GM18909 (cell line): ENCODE measurements at regions not wholly inside any gene's neighbourhood (a gene's known extent, or its start where the extent isn't known, plus 50 kb on each side); places are given as distances from the start of the nearest gene placed in this dataset.
"Not testable (repeated sequence)": the region's sequence is repeated elsewhere in the genome, so short reads cannot be mapped to it uniquely, and the experiment has no call there.

Source experiments
- ATAC-seq: cut with Tn5 transposase; IDR thresholded peaks from one replicate; pipeline ENCODE4 v1.9.1; 2021; ENCODE audit warnings: mild to moderate bottlenecking; ENCODE audit not compliant: unreplicated experiment, poor library complexity

- not testable (repeated sequence) for ATAC-seq
Measured at GRCh38 chr2:78758765-78759164, 266.7 kb upstream of the REG3G start.

- ATAC-seq, result no peak
Measured at GRCh38 chr2:78766459-78766858, 259.0 kb upstream of the REG3G start.

- ATAC-seq, result no peak
Measured at GRCh38 chr2:78768016-78768415, 257.5 kb upstream of the REG3G start.

GRCh38 chr2:78775291-78775690 is 250.2 kb upstream of the REG3G start:
- no peak for ATAC-seq

- no peak for ATAC-seq
Measured at GRCh38 chr2:78778756-78779510, 246.6 kb upstream of the REG3G start.

- no peak for ATAC-seq
Measured at GRCh38 chr2:78779761-78780160, 245.7 kb upstream of the REG3G start.

- ATAC-seq, result no peak
Measured at GRCh38 chr2:78780256-78780655, 245.2 kb upstream of the REG3G start.

GRCh38 chr2:78780864-78781583 is 244.5 kb upstream of the REG3G start:
- ATAC-seq, result no peak

- no peak for ATAC-seq
Measured at GRCh38 chr2:78782196-78782595, 243.3 kb upstream of the REG3G start.

GRCh38 chr2:78811955-78812610 is 213.4 kb upstream of the REG3G start:
- ATAC-seq, result no peak

GRCh38 chr2:78814331-78814986 is 211.0 kb upstream of the REG3G start:
- no peak for ATAC-seq

- ATAC-seq, result no peak
Measured at GRCh38 chr2:78817430-78817829, 208.1 kb upstream of the REG3G start.

- no peak for ATAC-seq
Measured at GRCh38 chr2:78832481-78832880, 193.0 kb upstream of the REG3G start.

GRCh38 chr2:78839259-78839658 is 186.2 kb upstream of the REG3G start:
- ATAC-seq, result no peak

- ATAC-seq, result not testable (repeated sequence)
Measured at GRCh38 chr2:78840311-78840710, 185.2 kb upstream of the REG3G start.

GRCh38 chr2:78845664-78846185 is 179.8 kb upstream of the REG3G start:
- ATAC-seq, result no peak

- no peak for ATAC-seq
Measured at GRCh38 chr2:78861546-78861945, 164.0 kb upstream of the REG3G start.

GRCh38 chr2:78864205-78864604 is 161.3 kb upstream of the REG3G start:
- ATAC-seq, result no peak

GRCh38 chr2:78865667-78866066 is 159.8 kb upstream of the REG3G start:
- ATAC-seq, result no peak

GRCh38 chr2:78870343-78870967 is 155.0 kb upstream of the REG3G start:
- ATAC-seq, result no peak
